Kidney glomerular epithelial cell (primary cell): ENCODE measurements at regions not wholly inside any gene's neighbourhood (a gene's known extent, or its start where the extent isn't known, plus 50 kb on each side); places are given as distances from the start of the nearest gene placed in this dataset.

Source experiments
- DNase-seq: peaks from one replicate; lab custom pipeline; 2025; lab: John Stamatoyannopoulos, UW

DNA sequence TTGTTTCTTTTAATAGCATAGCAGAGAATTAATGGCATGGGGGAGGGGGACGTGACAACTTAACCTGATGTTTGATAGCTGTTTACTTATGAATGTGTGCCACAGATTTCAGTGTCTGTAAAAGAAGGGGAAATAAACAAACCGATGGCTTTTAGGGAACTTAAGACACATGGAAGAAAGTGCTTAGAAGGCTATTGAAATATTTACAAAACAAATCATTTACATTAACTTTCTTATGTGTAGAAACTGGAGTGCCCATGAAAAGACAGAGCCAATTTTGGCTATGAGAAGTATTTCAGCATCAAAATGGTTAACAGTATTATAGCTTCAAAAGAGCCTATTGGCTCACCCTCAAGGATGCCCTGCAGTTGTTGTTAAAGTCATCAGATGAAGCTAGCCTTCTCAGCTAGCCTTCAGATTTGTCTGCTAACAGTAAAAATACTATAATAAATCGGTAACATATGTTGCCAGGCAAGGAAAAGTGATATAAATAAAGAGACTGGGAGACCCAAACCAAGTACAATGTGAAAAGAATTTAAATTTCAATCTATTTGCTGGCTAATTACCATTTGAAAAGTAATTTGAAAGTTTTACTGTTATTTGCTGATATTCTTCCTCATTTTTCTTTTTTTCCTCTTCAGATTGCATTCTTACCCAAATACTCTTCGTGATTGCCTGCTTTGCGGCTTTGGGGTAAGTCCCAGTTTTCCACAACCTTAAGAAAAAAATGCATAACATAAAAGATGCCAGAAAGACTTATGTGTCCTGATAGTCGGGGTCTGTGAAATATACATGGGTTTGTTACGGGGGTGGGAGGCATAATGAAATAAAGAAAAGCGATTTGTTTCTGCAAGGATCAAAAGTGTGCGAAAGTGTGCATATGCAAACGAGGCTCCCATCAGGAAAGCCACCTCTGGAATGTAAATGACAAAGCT lies 256.4 kb downstream of the MEIS1 start:
- no peak for DNase-seq

DNA sequence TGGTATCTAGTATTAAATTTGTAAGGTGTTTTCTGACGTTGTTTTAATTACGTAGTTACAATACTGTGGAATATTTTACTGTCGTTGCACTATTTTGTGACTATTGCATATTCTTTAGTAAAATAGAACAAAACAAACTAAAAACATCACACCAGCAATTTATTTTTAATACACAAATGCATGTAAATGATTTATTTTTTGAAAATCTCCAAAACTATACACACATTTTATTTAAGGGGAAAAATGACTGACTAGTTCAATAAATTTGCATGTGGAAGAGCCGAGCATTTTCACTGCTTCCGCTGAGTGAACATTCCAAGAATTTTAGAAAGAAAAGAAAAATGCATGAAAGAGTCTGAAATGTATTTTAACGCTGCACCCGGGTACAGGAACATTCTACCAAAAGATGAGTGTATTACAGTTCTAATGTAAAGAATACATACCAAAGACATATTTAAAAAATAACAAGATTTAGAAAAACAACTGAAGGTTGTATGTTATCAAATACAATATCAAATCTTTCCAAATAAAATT lies 257.7 kb downstream of the MEIS1 start:
- no peak for DNase-seq

DNA sequence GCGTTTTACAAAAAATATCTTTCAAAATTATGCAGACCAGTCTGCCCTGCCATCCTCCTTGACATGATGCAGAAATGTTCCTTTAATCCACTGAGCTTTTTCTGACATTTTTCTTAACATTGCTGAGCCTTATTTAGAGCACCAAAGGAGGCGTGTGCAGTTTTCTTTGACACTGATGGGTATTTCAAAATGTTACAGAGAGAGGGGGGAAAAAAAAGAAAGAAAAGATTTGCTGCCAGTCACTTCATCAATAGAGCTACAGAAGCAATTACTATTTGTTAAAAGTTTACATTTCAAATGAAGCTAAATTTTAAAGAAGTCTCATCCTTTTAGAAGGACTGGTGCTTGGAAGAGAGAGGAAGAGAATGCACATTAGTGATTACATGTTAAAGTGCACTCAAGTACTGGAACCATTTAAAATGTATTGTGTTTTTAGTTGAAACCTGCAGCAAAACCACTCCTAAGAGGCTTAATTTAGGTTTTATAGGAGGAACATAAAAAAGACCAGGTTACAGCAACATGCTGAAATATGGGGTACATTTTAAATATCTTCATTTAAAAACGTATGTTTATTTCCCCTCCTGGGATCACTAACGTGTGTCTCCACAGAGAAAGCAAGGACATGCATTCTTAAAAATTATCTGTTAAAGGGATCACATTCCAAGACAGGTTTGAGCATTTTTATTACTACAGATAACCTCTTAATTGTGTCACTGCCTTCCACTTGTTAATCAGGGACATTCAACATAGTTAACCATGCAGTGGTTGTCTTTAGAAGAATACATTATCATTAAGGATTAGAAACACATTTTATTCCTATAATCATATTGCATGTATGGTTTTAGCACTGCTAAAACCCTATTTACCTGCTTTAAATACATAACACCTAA lies 258.4 kb downstream of the MEIS1 start:
- no peak for DNase-seq

DNA sequence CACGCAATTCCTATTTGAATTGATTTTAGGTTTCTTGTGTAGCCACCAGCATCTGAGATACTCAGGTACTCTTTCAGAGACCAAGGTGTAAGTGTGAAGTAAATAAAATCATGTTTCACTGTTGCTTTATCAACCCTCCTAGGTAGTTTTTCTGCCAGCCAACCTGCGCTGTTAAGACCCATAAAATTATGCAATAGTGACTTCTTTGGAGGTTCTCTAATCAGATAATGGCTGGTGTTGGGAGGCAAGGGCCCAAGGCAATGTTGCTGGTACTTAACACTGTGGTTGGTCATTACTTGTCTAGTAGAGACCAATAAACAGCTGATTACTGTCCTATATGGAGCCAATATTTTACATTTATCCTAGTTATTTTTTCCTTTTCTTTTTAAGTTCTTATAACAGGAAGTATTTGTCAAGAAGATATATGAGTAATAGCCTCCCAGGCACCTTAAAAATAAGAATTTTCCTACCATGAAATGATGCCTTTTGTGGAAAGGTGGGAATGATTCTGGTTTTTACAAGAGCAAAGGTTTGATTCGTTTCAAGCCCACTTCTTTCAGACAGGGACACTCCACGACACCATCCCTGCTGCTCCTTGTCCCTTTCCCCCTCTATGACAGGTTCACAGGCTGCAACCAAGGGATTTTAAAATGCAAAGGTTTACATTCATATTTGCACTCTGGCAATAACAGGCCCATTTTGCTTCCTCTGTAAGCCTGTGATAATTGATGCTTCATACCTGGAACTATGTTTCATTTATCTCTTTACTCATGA lies 259.3 kb downstream of the MEIS1 start:
- no peak for DNase-seq

DNA sequence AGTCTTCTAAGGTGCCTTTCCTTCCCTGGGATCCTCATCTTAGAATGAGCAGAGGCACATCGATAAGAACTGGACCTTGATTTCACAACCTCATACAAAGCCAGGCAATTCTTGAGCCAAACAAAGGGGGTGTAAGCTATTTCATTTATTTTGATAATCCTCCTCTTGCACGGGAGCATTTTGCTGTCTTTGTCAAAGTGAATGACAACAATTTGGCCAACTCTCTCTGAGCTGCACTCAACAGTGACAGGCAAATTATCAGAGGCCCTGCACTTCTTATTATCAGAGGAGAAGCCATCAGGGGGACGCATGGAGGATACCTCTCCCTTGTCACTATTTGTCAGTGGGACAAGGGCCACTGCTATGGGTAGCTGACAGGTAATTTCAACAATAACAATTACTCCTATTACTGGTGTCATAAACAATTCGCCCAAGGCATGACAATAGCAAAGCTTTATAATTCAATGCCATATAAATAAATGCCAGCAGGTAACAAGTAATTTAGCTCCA lies 260.4 kb downstream of the MEIS1 start:
- no peak for DNase-seq

DNA sequence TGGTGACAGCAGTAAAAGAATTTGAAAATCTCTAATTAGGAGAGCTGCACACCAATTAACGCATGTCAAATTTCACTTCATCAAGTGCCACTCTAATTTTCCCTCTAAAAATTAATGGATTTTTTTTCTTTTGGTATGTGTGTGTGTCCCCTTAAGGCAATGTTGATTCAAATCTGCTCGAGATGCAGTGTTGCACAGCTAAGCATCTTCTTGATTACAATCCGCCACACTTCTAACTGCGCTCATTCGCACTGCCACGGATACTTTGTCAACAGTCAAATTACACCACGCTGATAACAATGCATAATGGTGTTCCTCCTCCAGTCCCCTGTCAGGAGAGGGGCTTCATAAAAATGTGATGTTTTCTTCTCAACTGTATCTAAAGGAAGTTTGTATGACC lies 261.4 kb downstream of the MEIS1 start:
- no peak for DNase-seq

DNA sequence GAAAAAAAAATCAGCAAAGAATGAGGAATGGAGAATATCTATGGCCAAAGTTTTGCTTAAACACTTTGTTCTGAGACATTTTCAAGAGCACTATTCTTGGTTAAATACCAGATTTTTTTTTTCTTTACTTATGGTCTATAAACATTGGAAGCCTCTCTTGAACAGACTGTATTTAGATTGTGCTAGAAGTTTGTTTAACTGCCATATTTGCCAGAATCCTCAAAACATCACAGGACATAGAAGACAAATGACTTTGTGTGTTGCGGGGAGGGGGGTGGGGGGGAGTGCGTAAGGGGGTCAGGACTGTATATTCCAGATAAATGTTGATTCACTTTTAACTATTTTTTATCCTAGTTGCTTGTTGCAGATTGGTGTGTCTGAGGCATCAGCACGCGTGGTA lies 262.0 kb downstream of the MEIS1 start:
- DNase-seq = no peak

DNA sequence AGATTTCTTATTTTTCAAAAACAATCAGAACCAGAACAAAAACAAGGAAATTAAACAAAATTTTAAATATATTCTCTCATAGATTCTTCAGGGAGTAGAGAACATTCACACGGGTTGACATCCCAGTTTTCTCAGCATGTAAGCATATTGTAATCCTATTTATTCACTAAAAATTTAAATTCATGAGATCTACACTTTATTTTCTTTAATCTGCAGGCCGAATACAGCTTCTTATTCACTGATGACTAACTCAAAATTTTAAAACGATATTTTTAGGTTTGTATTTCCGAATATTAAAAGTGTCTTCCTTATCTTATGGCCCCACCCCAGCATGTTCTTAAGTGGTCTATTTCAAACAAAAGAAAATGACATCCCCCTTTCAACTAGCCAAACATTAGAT lies 262.4 kb downstream of the MEIS1 start:
- DNase-seq = no peak

DNA sequence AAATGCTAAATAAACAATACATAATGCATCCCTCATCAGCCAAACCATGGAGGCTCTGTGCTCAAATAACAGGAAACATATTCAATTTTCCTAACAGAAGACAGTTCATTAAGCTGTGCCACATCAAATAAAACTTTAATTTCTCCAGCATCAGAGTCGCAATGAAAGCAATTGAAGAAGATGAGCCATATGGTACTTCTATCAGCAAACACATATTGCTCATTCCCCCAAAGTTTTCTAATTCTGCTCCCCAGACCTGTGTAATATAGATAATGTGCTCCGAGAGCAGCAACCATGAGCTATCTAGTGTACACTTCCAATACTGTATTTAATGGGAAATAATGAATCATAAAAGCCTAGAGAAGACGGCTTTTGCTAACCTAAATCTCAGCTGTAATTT lies 263.2 kb downstream of the MEIS1 start:
- DNase-seq = no peak

DNA sequence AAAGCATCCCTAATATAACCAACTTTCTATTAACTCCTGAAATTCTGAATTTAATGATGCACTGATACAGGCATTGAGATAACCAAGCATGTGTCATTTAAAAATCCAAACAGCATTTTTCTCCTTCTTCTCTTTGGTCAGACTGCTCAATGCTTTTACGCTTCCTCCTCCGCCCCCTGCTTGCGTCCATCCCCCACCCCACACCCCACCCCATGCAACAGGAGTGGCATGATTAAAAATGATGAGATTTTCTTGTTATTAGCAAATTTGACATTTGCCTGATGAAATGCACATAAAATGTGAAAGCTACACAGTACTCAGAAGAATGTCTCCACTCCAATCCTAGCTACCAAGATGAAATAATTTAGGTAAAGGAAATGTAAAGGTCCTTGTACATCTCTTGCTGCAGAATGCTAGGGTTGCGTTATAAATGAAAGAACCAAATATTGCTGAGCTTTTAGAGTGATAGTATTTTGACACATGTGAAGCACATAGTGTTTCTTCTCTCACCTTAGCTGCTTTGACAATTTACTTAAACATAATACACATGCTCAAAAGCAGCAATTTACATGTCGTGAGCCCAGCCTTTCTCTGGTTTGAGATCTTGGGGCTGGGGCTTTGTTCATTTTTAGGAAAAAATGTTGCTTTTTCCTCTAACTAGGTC lies 263.8 kb downstream of the MEIS1 start:
- DNase-seq = no peak

DNA sequence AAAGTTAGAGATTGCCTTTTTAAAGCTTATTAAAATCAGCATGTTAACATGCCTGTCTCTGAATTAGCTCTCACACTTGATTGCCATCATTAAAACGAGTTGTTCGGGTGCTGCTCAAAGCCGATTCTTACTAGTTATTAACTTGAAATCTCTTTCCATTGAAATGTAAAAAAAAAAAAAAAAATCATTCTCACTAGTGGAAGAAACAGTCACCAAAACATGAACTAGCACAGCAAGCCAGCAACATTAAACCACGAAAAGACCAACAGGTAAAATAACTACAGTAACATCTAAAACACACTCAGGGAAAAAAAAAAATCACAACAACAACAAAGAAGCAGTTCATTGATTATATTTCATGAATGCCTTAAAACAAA lies 264.5 kb downstream of the MEIS1 start:
- DNase-seq = no peak

DNA sequence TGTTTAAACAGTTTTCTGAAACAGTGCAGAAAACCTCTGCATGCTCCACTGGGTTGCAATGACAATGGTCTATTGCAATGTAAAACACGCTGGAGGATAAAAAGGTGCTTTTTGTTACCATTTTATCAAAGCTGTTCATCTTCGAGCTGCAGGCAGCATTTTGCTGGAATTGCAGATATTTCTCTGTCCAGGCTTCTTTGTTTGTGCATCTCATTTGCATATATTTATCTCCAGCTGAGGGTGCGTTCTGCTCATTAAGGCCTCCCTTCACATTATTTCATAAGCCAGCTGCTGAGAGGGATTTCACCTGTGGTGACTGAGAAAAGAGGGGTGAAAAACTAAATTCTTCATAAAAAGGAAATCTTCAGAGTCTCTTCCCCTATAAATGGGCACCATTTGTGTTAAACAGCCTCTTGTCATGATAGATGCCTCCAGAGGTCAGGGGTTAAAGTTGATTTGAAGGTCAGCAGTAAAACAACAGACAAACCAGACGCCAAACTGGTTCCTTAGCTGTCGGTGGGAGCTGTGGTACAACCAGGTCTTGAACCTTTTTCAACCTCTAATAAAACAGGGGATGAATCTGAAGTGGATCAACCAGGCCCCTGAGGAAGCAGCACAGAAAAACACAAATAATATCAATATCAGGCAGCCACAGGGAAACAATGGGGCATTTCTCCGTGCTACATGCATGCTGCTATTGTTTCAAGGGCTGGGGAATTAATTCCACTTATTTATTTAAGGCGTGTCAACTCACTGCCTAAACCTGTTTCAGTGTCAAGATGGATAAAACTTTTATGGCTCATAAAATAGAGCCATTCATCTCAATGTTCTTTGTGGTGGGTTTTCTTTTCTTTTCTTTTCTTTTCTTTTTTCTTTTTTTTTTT lies 265.1 kb downstream of the MEIS1 start:
- no peak for DNase-seq

DNA sequence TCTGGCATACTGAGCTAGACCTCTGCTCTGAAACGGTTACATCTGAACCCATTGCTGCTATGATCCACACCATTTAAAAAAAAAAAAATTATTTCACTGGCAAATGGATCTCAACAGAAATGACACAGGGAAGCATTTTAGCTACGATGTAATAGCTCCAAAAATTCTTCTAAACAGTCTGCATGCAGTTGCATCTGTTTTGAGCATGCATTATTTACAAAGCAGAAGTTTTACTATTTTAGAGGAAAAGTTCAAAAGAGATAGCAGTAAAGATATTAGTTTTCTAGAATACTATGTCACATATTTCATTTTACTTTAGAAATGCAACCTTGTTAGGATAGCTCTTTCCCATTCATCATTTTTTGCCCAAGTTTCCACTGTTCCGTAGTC lies 265.7 kb downstream of the MEIS1 start:
- no peak for DNase-seq

DNA sequence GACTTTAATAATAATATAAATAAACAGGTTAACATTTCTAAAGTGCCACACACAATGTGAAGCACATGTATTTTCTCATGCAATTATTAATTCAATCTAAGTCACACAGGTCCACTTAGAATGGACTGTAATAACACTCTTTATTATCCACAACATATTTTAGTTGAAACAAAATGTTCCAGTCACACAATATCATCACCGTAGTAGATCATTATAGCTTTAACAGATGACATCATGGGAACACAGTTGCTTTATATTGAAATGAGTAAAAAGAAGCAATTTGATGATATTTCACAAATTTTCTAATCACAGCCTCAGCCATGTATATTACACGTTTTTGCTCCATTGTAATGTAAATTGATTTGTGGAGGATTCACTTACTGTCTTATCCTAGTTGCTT lies 266.3 kb downstream of the MEIS1 start:
- no peak for DNase-seq

DNA sequence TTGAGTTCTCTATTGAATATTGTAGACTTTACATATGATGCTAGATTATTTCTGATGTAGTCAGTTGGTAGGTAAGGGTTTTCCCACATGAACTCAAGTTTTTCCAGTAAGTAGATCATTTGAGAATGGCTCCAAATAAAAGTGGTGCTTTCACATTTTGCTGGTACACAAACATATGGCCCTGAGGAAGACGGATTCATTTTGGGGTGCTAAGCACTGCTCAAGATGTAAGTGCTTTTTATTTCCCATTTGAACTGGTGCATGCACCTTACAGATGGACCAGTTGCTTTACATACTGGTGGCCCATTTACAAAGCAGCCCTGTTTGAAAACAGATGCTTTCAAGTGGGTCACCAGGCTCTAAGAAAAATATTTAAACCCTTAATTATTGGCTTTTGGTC lies 266.7 kb downstream of the MEIS1 start:
- DNase-seq = no peak

DNA sequence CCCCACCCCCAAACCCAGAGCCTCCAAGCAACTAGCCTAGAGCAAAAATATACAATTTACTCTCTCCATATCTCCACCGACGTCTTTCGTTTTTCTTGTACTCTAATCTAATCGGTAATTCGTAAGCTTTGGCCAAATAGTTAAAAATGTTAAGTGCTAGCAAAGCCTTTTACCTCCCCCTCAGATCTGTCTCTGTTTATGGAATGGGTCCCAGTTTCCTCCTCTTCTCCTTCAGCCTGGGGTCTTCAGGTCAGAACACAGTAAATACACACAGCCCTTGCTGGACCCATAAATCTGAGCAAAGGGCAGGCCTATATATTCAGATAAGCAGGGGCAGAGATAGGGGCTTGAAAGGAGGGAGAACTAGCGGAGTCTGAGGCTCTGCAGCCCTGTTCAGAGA lies 267.4 kb downstream of the MEIS1 start:
- no peak for DNase-seq

DNA sequence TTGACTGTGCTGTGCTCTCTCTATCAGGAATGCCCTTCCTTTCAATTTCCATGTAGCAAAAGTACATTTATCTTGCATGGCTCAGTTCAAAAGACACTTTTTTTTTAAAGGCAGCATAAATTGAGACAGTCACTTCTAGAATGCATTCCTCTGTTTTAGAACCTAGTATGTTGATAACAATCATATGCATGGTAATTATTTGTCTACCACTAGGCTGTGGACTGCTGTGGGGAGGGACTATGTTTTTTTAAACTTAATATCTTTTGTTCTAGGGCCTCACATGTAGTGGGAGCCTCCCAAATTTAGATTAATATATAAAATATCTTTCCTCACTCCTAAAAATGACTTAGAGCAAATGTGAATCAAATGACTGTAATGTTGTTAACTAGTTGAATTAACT lies 269.9 kb downstream of the MEIS1 start:
- no peak for DNase-seq

DNA sequence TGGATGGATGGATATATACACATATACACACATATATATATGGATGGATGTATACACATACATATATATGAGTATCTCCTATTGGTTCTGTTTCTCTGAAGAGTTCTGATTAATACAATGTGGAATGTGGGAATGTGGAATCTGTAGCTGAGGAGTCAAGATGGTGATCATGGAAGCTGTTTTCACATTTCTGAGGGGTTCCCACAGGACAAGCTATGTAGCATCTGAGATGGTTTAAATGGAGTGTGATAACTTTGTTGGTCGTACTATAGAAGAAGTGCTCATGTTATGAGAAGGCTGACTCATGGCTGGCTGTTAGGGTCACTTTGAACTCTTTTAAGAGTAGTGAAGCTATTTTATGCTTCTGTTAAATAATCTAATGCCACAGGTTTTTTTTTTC lies 279.7 kb downstream of the MEIS1 start:
- no peak for DNase-seq

DNA sequence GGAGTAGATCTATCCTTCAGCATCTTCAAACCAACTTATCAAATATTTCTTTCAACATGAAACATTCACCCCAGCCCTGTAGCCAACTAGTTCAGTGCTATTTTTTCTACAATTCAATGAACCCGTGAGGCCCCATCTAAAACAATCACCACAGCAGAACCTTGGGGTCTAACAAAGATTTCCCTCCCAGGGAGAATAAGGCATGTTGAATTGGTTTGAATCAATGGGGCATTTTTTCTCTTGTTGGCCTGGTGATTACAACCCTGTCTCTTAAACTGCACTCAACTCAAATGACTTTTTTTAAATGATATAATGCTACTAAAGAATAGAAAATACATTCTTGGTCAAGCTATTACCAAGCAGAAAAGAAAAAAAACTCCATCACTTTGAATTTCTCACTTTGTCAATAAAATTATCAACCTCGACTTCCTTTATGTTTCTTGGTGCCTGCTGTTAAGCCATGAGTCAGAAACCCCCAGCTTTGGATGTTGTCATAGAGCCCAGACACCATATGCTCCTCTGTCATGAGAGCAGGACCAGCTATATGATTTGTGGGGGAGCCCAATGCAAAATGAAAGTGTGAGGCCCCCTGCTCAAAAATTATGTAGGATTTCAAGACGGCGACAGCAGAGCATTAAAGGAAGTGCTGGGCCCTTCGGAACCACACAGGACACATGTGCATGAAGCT lies 282.4 kb downstream of the MEIS1 start:
- no peak for DNase-seq

DNA sequence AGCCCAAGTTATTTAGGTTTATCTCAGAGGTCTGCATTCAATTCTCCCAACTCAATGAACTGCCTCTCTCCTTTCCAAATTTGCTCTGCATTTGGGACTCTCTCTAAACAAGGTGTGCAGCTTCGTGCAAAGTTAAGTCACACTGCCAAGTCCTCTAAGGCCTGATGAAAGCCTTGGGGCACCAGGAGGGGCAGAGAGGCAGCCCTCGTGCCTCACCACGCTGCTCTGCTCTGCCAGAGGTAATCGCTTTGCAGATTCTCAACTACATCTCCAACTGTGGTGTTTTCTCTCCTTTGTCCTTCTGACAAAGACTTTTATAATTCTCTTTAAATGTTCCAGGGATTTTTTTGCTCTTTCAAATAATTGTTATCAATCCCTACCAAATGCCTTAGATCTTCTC lies 283.0 kb downstream of the MEIS1 start:
- DNase-seq = no peak
